ENCODE measurements at regions not wholly inside any gene's neighbourhood (a gene's known extent, or its start where the extent isn't known, plus 50 kb on each side); places are given as distances from the start of the nearest gene placed in this dataset.
"Not testable (repeated sequence)": the region's sequence is repeated elsewhere in the genome, so short reads cannot be mapped to it uniquely, and the experiment has no call there.

- no peak overlapping the region for H3K4me3 ChIP-seq (ENCODE audit: low read depth, low read length)
- TF ChIP-seq, protein P1, sequence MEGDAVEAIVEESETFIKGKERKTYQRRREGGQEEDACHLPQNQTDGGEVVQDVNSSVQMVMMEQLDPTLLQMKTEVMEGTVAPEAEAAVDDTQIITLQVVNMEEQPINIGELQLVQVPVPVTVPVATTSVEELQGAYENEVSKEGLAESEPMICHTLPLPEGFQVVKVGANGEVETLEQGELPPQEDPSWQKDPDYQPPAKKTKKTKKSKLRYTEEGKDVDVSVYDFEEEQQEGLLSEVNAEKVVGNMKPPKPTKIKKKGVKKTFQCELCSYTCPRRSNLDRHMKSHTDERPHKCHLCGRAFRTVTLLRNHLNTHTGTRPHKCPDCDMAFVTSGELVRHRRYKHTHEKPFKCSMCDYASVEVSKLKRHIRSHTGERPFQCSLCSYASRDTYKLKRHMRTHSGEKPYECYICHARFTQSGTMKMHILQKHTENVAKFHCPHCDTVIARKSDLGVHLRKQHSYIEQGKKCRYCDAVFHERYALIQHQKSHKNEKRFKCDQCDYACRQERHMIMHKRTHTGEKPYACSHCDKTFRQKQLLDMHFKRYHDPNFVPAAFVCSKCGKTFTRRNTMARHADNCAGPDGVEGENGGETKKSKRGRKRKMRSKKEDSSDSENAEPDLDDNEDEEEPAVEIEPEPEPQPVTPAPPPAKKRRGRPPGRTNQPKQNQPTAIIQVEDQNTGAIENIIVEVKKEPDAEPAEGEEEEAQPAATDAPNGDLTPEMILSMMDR (IDR thresholded peaks at IDR 0.05; ENCODE audit: low read depth, low read length, missing control alignments), result no peak
- no peak for DNase-seq (ENCODE audit: low read depth)
Observed at GRCh38 chr3:18557216-18557615, 132.1 kb upstream of the SATB1 start.

DNA sequence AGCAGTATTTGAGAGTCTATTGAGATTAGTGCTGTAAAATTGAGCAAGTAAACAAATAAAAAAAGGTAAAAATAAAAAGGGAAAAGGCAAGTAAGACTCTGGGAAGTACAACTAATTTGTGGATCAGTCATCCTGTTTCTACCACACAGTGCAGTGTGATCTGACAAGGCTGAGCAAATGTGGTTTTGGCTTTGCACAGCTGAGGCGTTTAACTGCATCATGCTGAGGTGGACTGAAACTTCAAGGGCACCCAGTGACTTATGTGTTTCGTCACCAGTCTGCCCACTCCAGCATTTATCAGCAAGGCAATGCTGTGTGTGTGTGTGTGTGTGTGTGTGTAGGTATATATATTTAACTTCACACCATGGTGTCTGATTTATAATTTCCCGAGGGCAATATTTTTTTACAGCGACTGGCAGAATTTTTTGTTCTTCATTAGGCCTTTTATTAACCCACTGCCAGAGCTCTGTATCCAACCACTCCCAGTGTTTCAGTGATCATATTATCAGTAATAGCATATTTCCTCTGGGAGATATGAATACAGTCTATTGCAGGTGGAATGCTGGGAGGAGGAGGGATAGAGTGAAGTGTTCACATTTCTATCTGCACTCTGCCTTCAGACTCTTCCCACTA, 131.5 kb upstream of the SATB1 start:
- no peak overlapping the region for H3K4me3 ChIP-seq (ENCODE audit: low read depth, low read length)
- DNase-seq (ENCODE audit: low read depth), result no peak
- TF ChIP-seq, protein P1 (IDR thresholded peaks at IDR 0.05; ENCODE audit: low read depth, low read length, missing control alignments), result no peak

- TF ChIP-seq, protein P1 (IDR thresholded peaks at IDR 0.05; ENCODE audit: low read depth, low read length, missing control alignments), result no peak
Observed at GRCh38 chr3:18556001-18556408, 130.9 kb upstream of the SATB1 start.

DNA sequence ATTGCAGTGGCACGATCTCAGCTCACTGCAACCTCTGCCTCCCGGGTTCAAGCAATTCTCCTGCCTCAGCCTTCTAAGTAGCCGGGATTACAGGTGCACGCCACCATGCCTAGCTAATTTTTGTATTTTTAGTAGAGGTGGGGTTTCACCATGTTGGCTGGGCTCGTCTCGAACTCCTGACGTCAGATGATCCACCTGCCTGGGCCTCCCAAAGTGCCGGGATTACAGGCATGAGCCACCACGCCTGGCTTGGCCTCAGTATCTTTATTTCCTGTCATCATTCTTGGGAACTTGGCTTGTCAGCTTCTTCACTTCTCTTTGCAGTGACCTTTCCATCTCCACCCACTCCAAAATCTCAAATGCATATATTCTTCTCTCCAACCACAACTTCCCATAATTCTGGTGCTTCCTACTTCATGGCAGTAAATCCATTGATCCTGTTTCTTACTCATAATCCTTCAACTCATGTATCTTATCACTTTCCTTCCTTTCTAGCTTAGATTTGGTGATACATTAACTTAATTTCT, 127.5 kb upstream of the SATB1 start:
- not testable (repeated sequence) for H3K4me3 ChIP-seq (ENCODE audit: low read depth, low read length); DNase-seq (ENCODE audit: low read depth)

More at GRCh38 chr3:18556001-18556408, 130.9 kb upstream of the SATB1 start:
- no peak for DNase-seq (ENCODE audit: low read depth)
- no peak overlapping the region for H3K4me3 ChIP-seq (ENCODE audit: low read depth, low read length)

- TF ChIP-seq, protein P1 (IDR thresholded peaks at IDR 0.05; ENCODE audit: low read depth, low read length, missing control alignments), result no peak
- DNase-seq (ENCODE audit: low read depth), result no peak
- H3K4me3 ChIP-seq (ENCODE audit: low read depth, low read length), result no peak overlapping the region
Observed at GRCh38 chr3:18546632-18547031, 121.5 kb upstream of the SATB1 start.

DNA sequence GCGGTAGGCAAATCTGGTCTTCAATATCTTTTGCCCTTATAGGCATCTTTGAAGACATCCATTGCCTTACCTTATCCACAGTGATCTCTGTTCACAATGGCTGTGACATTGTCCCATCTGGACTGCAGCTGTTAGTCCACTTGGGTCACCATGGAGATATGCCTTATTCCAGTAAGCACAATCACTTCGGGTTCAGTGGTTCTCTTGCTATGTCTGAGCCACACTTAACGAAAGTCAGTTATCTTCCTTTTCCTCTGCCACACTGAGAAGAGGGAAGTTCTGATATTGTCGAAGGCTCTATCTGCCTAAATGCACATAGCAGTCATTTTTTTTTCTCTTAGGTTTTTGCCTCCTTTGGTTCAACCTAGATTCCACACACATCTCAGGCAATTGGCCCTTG, 119.0 kb upstream of the SATB1 start:
- no peak for DNase-seq (ENCODE audit: low read depth)
- TF ChIP-seq, protein P1 (IDR thresholded peaks at IDR 0.05; ENCODE audit: low read depth, low read length, missing control alignments), result no peak
- H3K4me3 ChIP-seq (ENCODE audit: low read depth, low read length), result no peak overlapping the region

GRCh38 chr3:18538463-18539230, 113.5 kb upstream of the SATB1 start:
- no peak for DNase-seq (ENCODE audit: low read depth)
- no peak overlapping the region for H3K4me3 ChIP-seq (ENCODE audit: low read depth, low read length)
- TF ChIP-seq, protein P1 (IDR thresholded peaks at IDR 0.05; ENCODE audit: low read depth, low read length, missing control alignments), result no peak

Data from GM12864 (cell line).